IPS DF 6.9 (cell line): ENCODE measurements at regions not wholly inside any gene's neighbourhood (a gene's known extent, or its start where the extent isn't known, plus 50 kb on each side); places are given as distances from the start of the nearest gene placed in this dataset.
"Not testable (repeated sequence)": the region's sequence is repeated elsewhere in the genome, so short reads cannot be mapped to it uniquely, and the experiment has no call there.

Experiments used
- DNase-seq: peaks from one replicate; pipeline ENCODE4 v3.0.0-alpha.2; 2013; ENCODE audit warnings: low read depth, low spot score
- H3K27ac ChIP-seq: one replicate; pipeline ENCODE4 v1.5.1; 2013; ENCODE audit warnings: low read length, control low read depth
- H3K27me3 ChIP-seq: 2 replicates; pipeline ENCODE4 v1.6.1; 2013; ENCODE audit warnings: mild to moderate bottlenecking, low read length; ENCODE audit not compliant: control insufficient read depth, insufficient read depth
- H3K36me3 ChIP-seq: 2 replicates; pipeline ENCODE4 v1.6.1; 2013; ENCODE audit warnings: low read length; ENCODE audit not compliant: control insufficient read depth, insufficient read depth
- H3K4me1 ChIP-seq: 2 replicates; pipeline ENCODE4 v1.6.1; 2013; ENCODE audit warnings: low read length; ENCODE audit not compliant: control insufficient read depth, insufficient read depth
- H3K4me3 ChIP-seq: 2 replicates; pipeline ENCODE4 v1.5.1; 2013; ENCODE audit warnings: mild to moderate bottlenecking, low read length
- H3K9me3 ChIP-seq: 2 replicates; pipeline ENCODE4 v1.6.1; 2013; ENCODE audit warnings: low read length, inconsistent platforms; ENCODE audit not compliant: control insufficient read depth, insufficient read depth
- WGBS: extraction: QIAGEN DNeasy Blood & Tissue Kit; methylation state at CpG from one replicate; pipeline ENCODE4 v1.1.7; 2013; ENCODE audit warnings: mixed read lengths, missing lambda C conversion rate; ENCODE audit not compliant: insufficient read length, insufficient coverage; 5-methylcytosine and 5-hydroxymethylcytosine counted together

DNA sequence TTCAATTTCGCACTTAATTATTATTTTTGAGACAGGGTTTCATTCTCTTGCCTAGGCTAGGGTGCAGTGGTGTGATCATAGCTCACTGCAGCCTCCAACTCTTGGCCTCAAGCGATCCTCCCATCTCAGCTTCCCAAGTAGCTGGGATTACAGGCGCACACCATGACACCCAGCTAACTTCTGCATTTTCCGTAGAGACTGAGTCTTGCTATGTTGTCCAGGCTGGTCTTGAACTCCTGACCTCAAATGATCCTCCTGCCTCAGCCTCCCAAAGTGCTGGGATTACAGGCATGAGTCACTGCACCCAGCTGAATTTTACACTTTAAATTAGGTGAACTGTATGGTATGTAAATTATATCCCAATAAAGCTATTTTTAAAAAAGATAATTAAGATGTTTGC, 90.6 kb upstream of the CASZ1 start:
- not testable (repeated sequence) for H3K27ac ChIP-seq, H3K9me3 ChIP-seq, H3K27me3 ChIP-seq, H3K4me3 ChIP-seq, H3K36me3 ChIP-seq, H3K4me1 ChIP-seq, DNase-seq
- WGBS = no CpG with 5 or more reads among the region's 4 CpGs

DNA sequence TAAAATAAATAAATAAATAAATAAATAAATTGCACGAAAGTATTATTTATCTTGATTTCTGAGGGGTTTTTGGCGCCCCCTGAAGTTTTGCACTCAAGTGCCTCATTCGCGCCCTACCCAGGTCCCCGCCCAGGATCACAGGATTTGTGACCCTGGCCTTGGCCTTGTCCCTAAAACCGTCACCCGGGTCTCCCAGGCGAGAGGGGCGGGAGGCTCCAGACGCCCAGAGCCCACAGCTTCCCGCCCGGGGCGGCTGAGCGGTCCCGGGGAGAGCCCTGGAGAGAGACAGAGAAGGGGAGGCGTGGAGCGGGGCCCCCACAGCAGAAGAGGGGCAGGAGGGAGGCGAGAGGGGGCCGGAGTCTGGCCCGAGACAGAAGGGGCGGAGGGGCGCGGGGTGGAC, 91.8 kb upstream of the CASZ1 start:
- H3K9me3 ChIP-seq = no peaks in the 10 kb centered on the region
- DNase-seq = no peak
- no peaks in the 10 kb centered on the region for H3K36me3 ChIP-seq
- no CpG with 5 or more reads among the region's 23 CpGs for WGBS
- peak overlapping the region; percentile 27; the same call in 1 of the 2 replicates for H3K4me3 ChIP-seq
- no peaks in the 10 kb centered on the region; the same call in 1 of the 2 replicates for H3K4me1 ChIP-seq
- H3K27me3 ChIP-seq = peaks cover 4% of the 10 kb centered on the region; the same call in 1 of the 2 replicates
- no peak overlapping the region for H3K27ac ChIP-seq

DNA sequence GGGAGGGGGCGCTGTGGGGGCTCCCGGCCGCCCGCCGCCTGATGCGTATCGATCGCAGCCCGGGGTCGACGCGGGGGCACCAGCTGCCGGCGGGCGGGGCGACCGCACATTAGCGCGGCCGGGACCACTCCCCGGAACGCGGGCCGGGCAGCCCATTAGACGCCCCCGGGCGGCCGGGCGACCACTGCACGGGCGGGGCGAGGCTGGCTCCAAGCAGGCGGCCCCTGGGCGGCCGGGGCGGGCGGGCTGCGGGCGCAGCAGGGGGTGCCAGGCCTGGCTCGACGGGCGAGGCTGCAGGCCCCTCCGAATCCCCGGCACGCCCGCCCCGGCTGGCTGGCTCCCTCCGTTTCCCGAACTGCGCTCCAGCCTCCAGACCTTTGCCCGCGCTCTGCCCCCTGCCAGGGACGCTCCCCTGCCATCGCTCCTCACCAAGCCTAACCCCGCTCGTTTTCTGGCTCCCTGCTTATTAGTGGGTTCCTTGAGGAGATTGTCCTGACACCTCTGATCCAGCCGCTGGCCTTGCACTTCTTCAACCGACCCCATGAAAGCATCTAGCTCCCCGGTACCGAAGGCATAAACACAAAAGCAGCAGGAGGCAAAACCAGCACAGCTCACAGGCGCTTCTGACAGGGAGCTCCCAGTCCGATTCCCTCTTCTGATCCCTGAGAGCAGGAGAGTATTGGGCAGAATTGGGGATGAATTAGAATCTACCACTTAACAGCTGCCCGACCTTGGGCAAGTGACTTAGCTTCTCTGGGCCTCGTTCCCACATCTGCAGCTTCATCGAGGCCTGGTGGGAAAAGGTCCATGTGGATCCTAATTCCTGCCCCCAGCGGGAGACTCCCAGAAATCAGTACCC, 92.6 kb upstream of the CASZ1 start:
- Histone ChIP-seq H3K9me3 (no peaks in the 10 kb centered on the region), H3K36me3 (no peaks in the 10 kb centered on the region), H3K27ac (no peak overlapping the region), H3K4me3 (peak overlapping the region; percentile 27; the same call in 1 of the 2 replicates), H3K4me1 (no peaks in the 10 kb centered on the region; the same call in 1 of the 2 replicates), H3K27me3 (peaks cover 4% of the 10 kb centered on the region; the same call in 1 of the 2 replicates)
- no peak for DNase-seq
- WGBS = no CpG with 5 or more reads among the region's 66 CpGs

DNA sequence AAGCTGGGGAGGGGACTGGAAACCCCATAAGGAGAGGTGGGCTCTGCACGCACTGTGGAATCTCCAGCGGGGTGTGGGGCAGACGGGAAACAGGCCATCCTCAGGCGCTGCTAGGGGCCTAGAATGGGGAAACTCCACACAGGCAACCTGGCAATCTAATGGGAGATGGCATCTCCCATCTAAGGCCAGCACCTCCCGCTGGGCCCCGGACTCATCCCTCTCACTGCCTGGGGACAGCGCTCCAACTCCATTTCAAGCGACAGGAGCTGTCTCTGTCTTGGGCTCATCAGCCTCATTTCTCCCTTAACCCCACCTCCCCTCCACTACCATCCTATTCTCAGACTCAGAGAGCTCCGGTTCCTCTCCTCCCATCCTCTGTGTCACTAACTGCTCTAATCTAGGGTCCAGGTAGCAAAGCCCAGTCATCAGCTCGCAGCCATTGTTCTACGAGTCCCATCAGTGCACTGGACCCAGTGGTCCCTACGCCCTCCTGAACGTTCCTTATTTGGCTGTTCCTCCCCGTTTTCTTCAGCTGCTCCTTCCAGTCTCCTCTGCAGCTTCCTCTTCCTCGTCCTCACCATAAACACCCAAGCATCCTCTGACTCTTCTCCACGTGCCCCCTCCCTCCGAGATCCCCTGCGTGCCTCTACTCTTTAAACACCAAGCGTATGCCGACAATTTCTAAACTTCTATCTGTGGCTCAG, 93.4 kb upstream of the CASZ1 start:
- no peaks in the 10 kb centered on the region for H3K9me3 ChIP-seq
- peaks cover 4% of the 10 kb centered on the region; the same call in 1 of the 2 replicates for H3K27me3 ChIP-seq
- no peak overlapping the region for H3K4me3 ChIP-seq
- no peak for DNase-seq
- no peaks in the 10 kb centered on the region for H3K36me3 ChIP-seq
- no CpG with 5 or more reads among the region's 20 CpGs for WGBS
- H3K27ac ChIP-seq = no peak overlapping the region
- no peaks in the 10 kb centered on the region; the same call in 1 of the 2 replicates for H3K4me1 ChIP-seq

DNA sequence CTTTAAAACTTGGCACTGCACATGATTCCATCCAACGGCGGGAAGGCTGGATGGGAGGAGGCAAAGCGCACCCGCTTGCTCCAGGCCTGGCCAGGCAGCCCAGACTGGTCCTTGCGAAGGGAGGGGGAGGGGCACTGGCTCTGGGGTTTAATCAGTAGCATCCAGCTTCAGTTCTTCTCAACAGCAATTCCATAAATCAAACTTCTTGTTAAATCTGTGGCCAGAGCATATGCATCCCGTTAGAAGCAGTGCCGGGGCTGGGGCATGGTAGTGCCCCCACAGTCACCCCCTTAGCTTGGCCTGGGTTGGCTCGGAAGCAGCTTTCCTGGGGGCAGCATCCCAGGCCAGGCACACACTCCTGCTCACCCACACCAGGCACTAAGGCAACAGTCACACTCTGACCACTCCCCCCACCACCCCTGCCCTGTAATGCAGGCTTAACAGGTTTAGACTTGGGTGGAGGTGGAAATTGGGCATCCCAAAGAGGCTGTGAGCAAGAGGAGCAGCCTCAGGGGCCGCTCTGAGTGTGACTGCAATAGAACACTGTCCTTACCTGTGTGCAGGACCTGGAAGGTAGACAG, 94.1 kb upstream of the CASZ1 start:
- H3K4me1 ChIP-seq = no peaks in the 10 kb centered on the region; the same call in 1 of the 2 replicates
- H3K9me3 ChIP-seq = no peaks in the 10 kb centered on the region
- no peaks in the 10 kb centered on the region for H3K36me3 ChIP-seq
- no peak overlapping the region for H3K27ac ChIP-seq
- no peak for DNase-seq
- no peak overlapping the region for H3K4me3 ChIP-seq
- H3K27me3 ChIP-seq = peaks cover 4% of the 10 kb centered on the region; the same call in 1 of the 2 replicates
- no CpG with 5 or more reads among the region's 9 CpGs for WGBS

GRCh38 chr1:10891091-10891490, 94.6 kb upstream of the CASZ1 start:
- Histone ChIP-seq H3K36me3 (no peaks in the 10 kb centered on the region), H3K27me3 (peaks cover 4% of the 10 kb centered on the region; the same call in 1 of the 2 replicates), H3K4me1 (no peaks in the 10 kb centered on the region; the same call in 1 of the 2 replicates), H3K4me3 (no peak overlapping the region), H3K27ac (no peak overlapping the region), H3K9me3 (no peaks in the 10 kb centered on the region)
- no CpG with 5 or more reads among the region's 4 CpGs for WGBS
- DNase-seq = no peak

GRCh38 chr1:10892138-10893065, 96.0 kb upstream of the CASZ1 start:
- WGBS = no CpG with 5 or more reads among the region's 5 CpGs
- peaks cover 4% of the 10 kb centered on the region; the same call in 1 of the 2 replicates for H3K27me3 ChIP-seq

DNA sequence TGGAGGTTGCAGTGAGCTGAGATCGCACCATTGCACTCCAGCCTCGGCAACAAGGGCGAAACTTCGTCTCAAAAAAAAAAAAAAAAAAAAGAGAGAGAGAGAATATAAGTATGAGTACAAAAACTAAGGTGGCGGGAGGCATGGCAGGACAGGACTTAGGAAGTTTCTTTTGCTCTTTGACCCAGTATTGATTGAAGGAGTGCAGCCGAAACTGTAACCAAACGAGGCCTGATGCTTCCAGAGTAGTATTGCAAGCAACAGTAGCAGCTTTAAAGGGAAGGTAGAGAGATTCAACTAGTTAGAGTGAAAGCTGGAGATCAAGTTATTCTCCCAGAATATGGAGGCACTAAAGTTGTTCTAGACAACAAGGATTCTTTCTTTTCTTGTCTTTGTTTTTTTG, 99.2 kb upstream of the CASZ1 start:
- H3K4me3 ChIP-seq = no peak overlapping the region
- peaks cover 1% of the 10 kb centered on the region for H3K4me1 ChIP-seq
- WGBS = no CpG with 5 or more reads among the region's 7 CpGs
- no peaks in the 10 kb centered on the region for H3K36me3 ChIP-seq
- H3K27ac ChIP-seq = no peak overlapping the region
- DNase-seq = no peak
- H3K27me3 ChIP-seq = no peaks in the 10 kb centered on the region
- H3K9me3 ChIP-seq = no peaks in the 10 kb centered on the region

More at GRCh38 chr1:10892138-10893065, 96.0 kb upstream of the CASZ1 start:
- Histone ChIP-seq H3K4me3 (no peak overlapping the region), H3K27ac (no peak overlapping the region), H3K9me3 (no peaks in the 10 kb centered on the region), H3K4me1 (no peaks in the 10 kb centered on the region; the same call in 1 of the 2 replicates), H3K36me3 (no peaks in the 10 kb centered on the region)
- no peak for DNase-seq

GRCh38 chr1:10896673-10897072, 100.2 kb upstream of the CASZ1 start:
- Histone ChIP-seq H3K27me3 (no peaks in the 10 kb centered on the region), H3K27ac (no peak overlapping the region), H3K36me3 (no peaks in the 10 kb centered on the region), H3K4me3 (no peak overlapping the region), H3K9me3 (no peaks in the 10 kb centered on the region), H3K4me1 (peaks cover 7% of the 10 kb centered on the region)
- no CpG with 5 or more reads among the region's 5 CpGs for WGBS
- DNase-seq = no peak
